Panc1 (cell line): ENCODE measurements at regions not wholly inside any gene's neighbourhood (a gene's known extent, or its start where the extent isn't known, plus 50 kb on each side); places are given as distances from the start of the nearest gene placed in this dataset.

ENCODE experiments used
- ATAC-seq: fragments of 200-7000 bp; cut with Tn5 transposase; 2 replicates; pipeline ENCODE4 v1.9.1; 2020; ENCODE audit warnings: mild to moderate bottlenecking, moderate library complexity
- BruUV-seq: library from RNA; stranded (reverse); fragments of 400-500 nt; replicated peaks from 2 replicates; lab custom pipeline; 2021; lab: Mats Ljungman, UMichigan
- CTCF ChIA-PET: fragments of 300-600 bp; sonication (Branson Sonifier 250); formaldehyde crosslinking; loops from one replicate; lab custom pipeline; 2022; ENCODE audit warnings: antibody characterized with exemption; lab: Charles Lee
- POLR2A ChIA-PET: fragments of 300-600 bp; sonication (Branson Sonifier 250); formaldehyde crosslinking; loops from one replicate; lab custom pipeline; 2022; ENCODE audit warnings: antibody characterized with exemption; lab: Charles Lee
- DNase-seq: peaks from one replicate; pipeline ENCODE4 v3.0.0-alpha.2; 2010; ENCODE audit warnings: low read depth, low spot score
- H3K27ac ChIP-seq: 2 replicates; pipeline ENCODE4 v1.5.1; 2011; ENCODE audit warnings: mild to moderate bottlenecking, low read length, inconsistent platforms
- H3K27me3 ChIP-seq: fragments of 200-500 bp; sonication (Bioruptor generic); 2 replicates; pipeline ENCODE4 v1.6.0; 2014; ENCODE audit warnings: low read length, inconsistent platforms; ENCODE audit not compliant: control insufficient read depth, insufficient read depth
- H3K36me3 ChIP-seq: fragments of 200-500 bp; sonication (Bioruptor generic); 2 replicates; pipeline ENCODE4 v1.5.1; 2014; ENCODE audit warnings: inconsistent platforms, mild to moderate bottlenecking, low read length, moderate library complexity; ENCODE audit not compliant: control insufficient read depth, insufficient read depth
- H3K4me1 ChIP-seq: 2 replicates; pipeline ENCODE4 v1.5.1; 2011; ENCODE audit warnings: inconsistent platforms, mild to moderate bottlenecking, low read length, moderate library complexity; ENCODE audit not compliant: control insufficient read depth, insufficient read depth
- H3K4me3 ChIP-seq, 2 experiments: 2 replicates each; pipeline ENCODE4 v1.5.1; 2011 to 2012; ENCODE audit warnings: low read depth in 2 of 2, low read length in 2 of 2, mild to moderate bottlenecking in 2 of 2, inconsistent platforms in 1 of 2, moderate library complexity in 1 of 2
- H3K9me3 ChIP-seq: fragments of 200-500 bp; sonication (Bioruptor generic); 2 replicates; pipeline ENCODE4 v1.5.1; 2014; ENCODE audit warnings: low read depth, mild to moderate bottlenecking, inconsistent platforms, low read length, moderate library complexity; ENCODE audit not compliant: control insufficient read depth, insufficient read depth
- POLR2AphosphoS5 ChIP-seq: IDR thresholded peaks from 2 replicates; pipeline ENCODE4 v1.6.1; 2012; ENCODE audit warnings: mild to moderate bottlenecking, low read depth, low read length, moderate library complexity
- SIN3A ChIP-seq: IDR thresholded peaks from 2 replicates; pipeline ENCODE4 v1.6.1; 2012; ENCODE audit warnings: low read depth, mild to moderate bottlenecking, low read length, moderate library complexity, borderline replicate concordance; ENCODE audit not compliant: insufficient read depth
- TCF7L2 ChIP-seq: IDR thresholded peaks from 2 replicates; pipeline ENCODE4 v1.6.1; 2011; ENCODE audit warnings: mild to moderate bottlenecking, low read depth, low read length, inconsistent platforms
- in situ Hi-C: cut with HindIII; loops from 2 replicates; pipeline ENCODE4 v1.10.0; 2016; ENCODE audit warnings: low sequenced_read_pairs, low pct_unique_long_range_greater_than_20kb
- intact Hi-C: fragments of 100-400 bp; cut with micrococcal nuclease; formaldehyde crosslinking; loops from one replicate; pipeline ENCODE4 v1.10.0; 2022; ENCODE audit not compliant: unreplicated experiment
- TF ChIP-seq, protein P1 (sequence below): fragments of 450-650 bp; IDR thresholded peaks from 2 replicates; pipeline ENCODE4 v1.5.1; 2017; ENCODE audit warnings: mild to moderate bottlenecking
- TF ChIP-seq, protein P2 (sequence below), 2 experiments: IDR thresholded peaks; 2 replicates each; pipeline ENCODE4 v1.6.1; 2011 to 2012; ENCODE audit warnings: low read depth in 2 of 2, control low read depth in 1 of 2, low read length in 1 of 2, mild to moderate bottlenecking in 1 of 2, moderate library complexity in 1 of 2; ENCODE audit not compliant: insufficient read depth in 1 of 2

DNA sequence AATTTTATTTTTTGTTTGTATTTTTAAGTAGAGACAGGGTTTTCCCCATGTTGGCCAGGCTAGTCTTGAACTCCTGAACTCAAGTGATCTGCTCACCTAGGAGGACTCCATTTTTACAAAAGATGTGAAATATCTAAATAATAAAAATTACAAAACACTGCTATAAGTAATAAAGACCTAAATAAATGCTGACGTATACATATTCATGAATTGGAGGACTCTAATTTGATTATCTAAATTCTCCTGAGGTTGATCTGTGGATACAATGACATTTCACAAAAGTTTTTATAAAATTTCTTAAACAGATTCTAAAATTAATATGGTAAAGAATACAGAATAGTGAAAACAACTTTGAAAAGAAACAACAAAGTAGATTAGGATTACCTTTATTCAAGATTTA lies 1224.0 kb downstream of the SLC16A7 start:
- TF ChIP-seq TCF7L2 (no peak), SIN3A (no peak), POLR2AphosphoS5 (no peak)
- TF ChIP-seq, protein P1, sequence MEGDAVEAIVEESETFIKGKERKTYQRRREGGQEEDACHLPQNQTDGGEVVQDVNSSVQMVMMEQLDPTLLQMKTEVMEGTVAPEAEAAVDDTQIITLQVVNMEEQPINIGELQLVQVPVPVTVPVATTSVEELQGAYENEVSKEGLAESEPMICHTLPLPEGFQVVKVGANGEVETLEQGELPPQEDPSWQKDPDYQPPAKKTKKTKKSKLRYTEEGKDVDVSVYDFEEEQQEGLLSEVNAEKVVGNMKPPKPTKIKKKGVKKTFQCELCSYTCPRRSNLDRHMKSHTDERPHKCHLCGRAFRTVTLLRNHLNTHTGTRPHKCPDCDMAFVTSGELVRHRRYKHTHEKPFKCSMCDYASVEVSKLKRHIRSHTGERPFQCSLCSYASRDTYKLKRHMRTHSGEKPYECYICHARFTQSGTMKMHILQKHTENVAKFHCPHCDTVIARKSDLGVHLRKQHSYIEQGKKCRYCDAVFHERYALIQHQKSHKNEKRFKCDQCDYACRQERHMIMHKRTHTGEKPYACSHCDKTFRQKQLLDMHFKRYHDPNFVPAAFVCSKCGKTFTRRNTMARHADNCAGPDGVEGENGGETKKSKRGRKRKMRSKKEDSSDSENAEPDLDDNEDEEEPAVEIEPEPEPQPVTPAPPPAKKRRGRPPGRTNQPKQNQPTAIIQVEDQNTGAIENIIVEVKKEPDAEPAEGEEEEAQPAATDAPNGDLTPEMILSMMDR, result no peak
- TF ChIP-seq, protein P2, sequence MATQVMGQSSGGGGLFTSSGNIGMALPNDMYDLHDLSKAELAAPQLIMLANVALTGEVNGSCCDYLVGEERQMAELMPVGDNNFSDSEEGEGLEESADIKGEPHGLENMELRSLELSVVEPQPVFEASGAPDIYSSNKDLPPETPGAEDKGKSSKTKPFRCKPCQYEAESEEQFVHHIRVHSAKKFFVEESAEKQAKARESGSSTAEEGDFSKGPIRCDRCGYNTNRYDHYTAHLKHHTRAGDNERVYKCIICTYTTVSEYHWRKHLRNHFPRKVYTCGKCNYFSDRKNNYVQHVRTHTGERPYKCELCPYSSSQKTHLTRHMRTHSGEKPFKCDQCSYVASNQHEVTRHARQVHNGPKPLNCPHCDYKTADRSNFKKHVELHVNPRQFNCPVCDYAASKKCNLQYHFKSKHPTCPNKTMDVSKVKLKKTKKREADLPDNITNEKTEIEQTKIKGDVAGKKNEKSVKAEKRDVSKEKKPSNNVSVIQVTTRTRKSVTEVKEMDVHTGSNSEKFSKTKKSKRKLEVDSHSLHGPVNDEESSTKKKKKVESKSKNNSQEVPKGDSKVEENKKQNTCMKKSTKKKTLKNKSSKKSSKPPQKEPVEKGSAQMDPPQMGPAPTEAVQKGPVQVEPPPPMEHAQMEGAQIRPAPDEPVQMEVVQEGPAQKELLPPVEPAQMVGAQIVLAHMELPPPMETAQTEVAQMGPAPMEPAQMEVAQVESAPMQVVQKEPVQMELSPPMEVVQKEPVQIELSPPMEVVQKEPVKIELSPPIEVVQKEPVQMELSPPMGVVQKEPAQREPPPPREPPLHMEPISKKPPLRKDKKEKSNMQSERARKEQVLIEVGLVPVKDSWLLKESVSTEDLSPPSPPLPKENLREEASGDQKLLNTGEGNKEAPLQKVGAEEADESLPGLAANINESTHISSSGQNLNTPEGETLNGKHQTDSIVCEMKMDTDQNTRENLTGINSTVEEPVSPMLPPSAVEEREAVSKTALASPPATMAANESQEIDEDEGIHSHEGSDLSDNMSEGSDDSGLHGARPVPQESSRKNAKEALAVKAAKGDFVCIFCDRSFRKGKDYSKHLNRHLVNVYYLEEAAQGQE (IDR thresholded peaks at IDR 0.05; ENCODE audit: insufficient read depth in 1 of 2, low read depth in 2 of 2, low read length in 1 of 2), result no peak
- Histone ChIP-seq H3K27ac (no peak overlapping the region), H3K4me1 (no peaks in the 10 kb centered on the region), H3K27me3 (no peaks in the 10 kb centered on the region), H3K36me3 (no peaks in the 10 kb centered on the region), H3K9me3 (peaks cover 14% of the 10 kb centered on the region), H3K4me3 (no peak overlapping the region)
- intact Hi-C loops, result no loop called here
- CTCF ChIA-PET, result interaction anchor here (0.5 kb wide), 1 partner anchor 1668 kb away, joined by 3 read pairs; no protein-coding TSS in a partner anchor
- POLR2A ChIA-PET, result no interaction called here
- in situ Hi-C loops, result no loop called here
- DNase-seq, result no peak
- no peak for ATAC-seq
- no TSS peak for BruUV-seq

DNA sequence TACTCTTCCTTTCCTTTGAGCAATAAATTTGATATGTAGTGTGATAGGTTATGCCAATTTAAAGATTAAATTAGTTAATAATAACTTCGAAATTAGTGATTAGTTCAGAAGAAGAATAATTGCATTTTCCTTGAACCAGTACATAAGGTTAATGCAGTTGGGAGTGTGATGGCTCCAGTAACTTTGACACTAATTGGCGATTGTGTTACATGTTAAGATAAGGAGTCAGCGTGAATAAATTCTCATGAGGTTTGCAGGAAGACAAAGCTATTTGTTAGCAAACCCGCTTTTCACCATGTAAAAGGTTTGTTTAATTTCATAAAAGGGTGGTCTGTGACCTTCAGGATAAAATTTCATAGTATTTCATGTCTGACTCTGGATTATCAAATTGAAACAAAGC lies 1226.8 kb downstream of the SLC16A7 start:
- Histone ChIP-seq H3K36me3 (no peaks in the 10 kb centered on the region), H3K9me3 (peaks cover 8% of the 10 kb centered on the region; the same call in 1 of the 2 replicates), H3K27me3 (no peaks in the 10 kb centered on the region), H3K4me1 (no peaks in the 10 kb centered on the region), H3K27ac (no peak overlapping the region), H3K4me3 (no peak overlapping the region)
- BruUV-seq, result no TSS peak
- POLR2A ChIA-PET, result no interaction called here
- no peak for ATAC-seq
- no peak for DNase-seq
- in situ Hi-C loops, result no loop called here
- CTCF ChIA-PET, result interaction anchor here (0.7 kb wide), 1 partner anchor 903 kb away, joined by 3 read pairs; no protein-coding TSS in a partner anchor
- TF ChIP-seq TCF7L2 (no peak), SIN3A (no peak), POLR2AphosphoS5 (no peak)
- TF ChIP-seq, protein P2 (IDR thresholded peaks at IDR 0.05; ENCODE audit: insufficient read depth in 1 of 2, low read depth in 2 of 2, low read length in 1 of 2), result no peak
- TF ChIP-seq, protein P1, result no peak
- intact Hi-C loops, result no loop called here
